HFFc6 (cell line): ENCODE measurements at regions not wholly inside any gene's neighbourhood (a gene's known extent, or its start where the extent isn't known, plus 50 kb on each side); places are given as distances from the start of the nearest gene placed in this dataset.

Source experiments
- DNase-seq: peaks from one replicate; pipeline ENCODE4 v3.0.0-alpha.2; 2018
- H3K27ac Mint-ChIP-seq: 2 replicates; pipeline ENCODE4 v1.8.0; 2020; ENCODE audit warnings: mild to moderate bottlenecking, mixed read lengths
- H3K27me3 Mint-ChIP-seq: 2 replicates; pipeline ENCODE4 v1.8.0; 2021; ENCODE audit warnings: mild to moderate bottlenecking, moderate library complexity, mixed read lengths; ENCODE audit not compliant: insufficient read depth
- H3K36me3 Mint-ChIP-seq: 2 replicates; pipeline ENCODE4 v1.8.0; 2021; ENCODE audit warnings: low read depth, mixed read lengths
- H3K4me1 Mint-ChIP-seq: 2 replicates; pipeline ENCODE4 v1.8.0; 2020; ENCODE audit warnings: low read depth, mixed read lengths
- H3K4me3 Mint-ChIP-seq: 2 replicates; pipeline ENCODE4 v1.8.0; 2020; ENCODE audit warnings: mild to moderate bottlenecking, moderate library complexity, mixed read lengths
- H3K9me3 Mint-ChIP-seq: 2 replicates; pipeline ENCODE4 v1.8.0; 2020; ENCODE audit warnings: mild to moderate bottlenecking, mixed read lengths
- CTCF ChIP-seq: fragments of 200-600 bp; sonication (generic); IDR thresholded peaks from 2 replicates; pipeline ENCODE4 v1.5.0; 2021; ENCODE audit warnings: antibody characterized with exemption, mild to moderate bottlenecking

- H3K36me3 Mint-ChIP-seq: no peaks in the 10 kb centered on the region
- no peak for DNase-seq
- no peak overlapping the region for H3K4me3 Mint-ChIP-seq
- H3K27me3 Mint-ChIP-seq: peaks cover 4% of the 10 kb centered on the region
- peaks cover 5% of the 10 kb centered on the region; the same call in 1 of the 2 replicates for H3K9me3 Mint-ChIP-seq
- no peak for TF ChIP-seq CTCF
- H3K27ac Mint-ChIP-seq: no peak overlapping the region
- no peaks in the 10 kb centered on the region for H3K4me1 Mint-ChIP-seq
Observed at GRCh38 chr16:82248677-82249076, 78.7 kb upstream of the MPHOSPH6 start.

GRCh38 chr16:82248012-82248656, 78.1 kb upstream of the MPHOSPH6 start:
- Mint-ChIP-seq H3K4me1 (no peaks in the 10 kb centered on the region), H3K36me3 (no peaks in the 10 kb centered on the region), H3K4me3 (no peak overlapping the region), H3K27ac (no peak overlapping the region), H3K27me3 (peaks cover 4% of the 10 kb centered on the region), H3K9me3 (peaks cover 7% of the 10 kb centered on the region; the same call in 1 of the 2 replicates)
- no peak for TF ChIP-seq CTCF
- no peak for DNase-seq

GRCh38 chr16:82242201-82242600, 72.2 kb upstream of the MPHOSPH6 start:
- DNase-seq: no peak
- Mint-ChIP-seq H3K9me3 (peaks cover 7% of the 10 kb centered on the region; the same call in 1 of the 2 replicates), H3K4me3 (no peak overlapping the region), H3K27ac (no peak overlapping the region), H3K36me3 (no peaks in the 10 kb centered on the region), H3K4me1 (no peaks in the 10 kb centered on the region), H3K27me3 (peaks cover 6% of the 10 kb centered on the region)
- TF ChIP-seq CTCF: no peak

- Mint-ChIP-seq H3K9me3 (peaks cover 7% of the 10 kb centered on the region; the same call in 1 of the 2 replicates), H3K36me3 (no peaks in the 10 kb centered on the region), H3K27me3 (peaks cover 4% of the 10 kb centered on the region), H3K4me3 (no peak overlapping the region), H3K27ac (no peak overlapping the region), H3K4me1 (no peaks in the 10 kb centered on the region)
- no peak for DNase-seq
- TF ChIP-seq CTCF: no peak
Observed at GRCh38 chr16:82241469-82242052, 71.5 kb upstream of the MPHOSPH6 start.

- H3K9me3 Mint-ChIP-seq: peaks cover 7% of the 10 kb centered on the region; the same call in 1 of the 2 replicates
- no peak for TF ChIP-seq CTCF
- no peaks in the 10 kb centered on the region for H3K4me1 Mint-ChIP-seq
- DNase-seq: no peak
- H3K27me3 Mint-ChIP-seq: peaks cover 2% of the 10 kb centered on the region
- H3K4me3 Mint-ChIP-seq: no peak overlapping the region
- no peaks in the 10 kb centered on the region for H3K36me3 Mint-ChIP-seq
- no peak overlapping the region for H3K27ac Mint-ChIP-seq
Observed at GRCh38 chr16:82240111-82240510, 70.1 kb upstream of the MPHOSPH6 start.
